ENCODE measurements at regions not wholly inside any gene's neighbourhood (a gene's known extent, or its start where the extent isn't known, plus 50 kb on each side); places are given as distances from the start of the nearest gene placed in this dataset.

DNA sequence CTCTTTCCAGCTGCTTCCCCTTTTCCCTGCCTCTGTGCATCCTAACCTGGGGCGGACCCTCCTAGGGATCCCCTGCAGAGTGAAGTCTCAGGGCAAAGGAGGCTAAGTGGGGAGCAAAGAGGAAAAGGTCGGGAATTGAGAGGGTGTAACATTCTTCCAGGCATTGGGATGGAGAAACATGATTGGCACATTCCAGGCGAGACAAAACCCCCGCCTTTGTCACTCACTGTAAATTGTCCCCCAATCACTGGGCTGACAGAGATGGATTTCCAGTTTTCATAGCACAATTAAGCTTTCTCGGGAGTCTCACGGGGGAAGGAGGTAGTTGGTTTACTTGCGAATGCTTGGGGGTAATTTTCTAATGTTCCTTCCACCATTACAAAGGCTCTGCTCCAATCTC is 74.9 kb downstream of the MIAT start:
- no peak for DNase-seq (ENCODE audit: low read depth, low spot score)

GRCh38 chr22:26734339-26735018 is 77.1 kb downstream of the MIAT start:
- no peak for DNase-seq (ENCODE audit: low read depth, low spot score)

- no peak for DNase-seq (ENCODE audit: low read depth, low spot score)
Measured at GRCh38 chr22:26735019-26735409, 77.6 kb downstream of the MIAT start.

- DNase-seq (ENCODE audit: low read depth, low spot score), result no peak
Measured at GRCh38 chr22:26737262-26737661, 79.9 kb downstream of the MIAT start.

GRCh38 chr22:26740253-26740652 is 82.9 kb downstream of the MIAT start:
- no peak for DNase-seq (ENCODE audit: low read depth, low spot score)

DNA sequence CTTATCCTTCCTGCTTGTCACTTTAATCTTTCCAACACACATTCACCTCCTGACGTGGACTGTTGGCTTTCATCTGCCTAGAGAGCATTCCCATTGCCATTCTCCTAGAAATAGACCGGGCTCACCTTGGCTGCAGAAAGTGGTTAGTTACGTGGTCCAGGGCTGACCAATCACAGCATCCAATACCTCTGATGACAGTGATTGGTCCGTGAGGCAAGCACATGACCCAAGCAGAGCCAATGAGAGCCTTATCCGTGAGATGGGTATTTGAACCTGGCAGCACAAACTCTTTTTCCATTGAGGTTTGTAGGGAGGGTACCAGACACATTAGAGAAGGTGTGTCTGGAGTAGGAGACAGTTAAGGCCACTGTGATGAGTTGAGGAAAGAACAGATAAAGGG is 85.8 kb downstream of the MIAT start:
- DNase-seq (ENCODE audit: low read depth, low spot score), result no peak

DNA sequence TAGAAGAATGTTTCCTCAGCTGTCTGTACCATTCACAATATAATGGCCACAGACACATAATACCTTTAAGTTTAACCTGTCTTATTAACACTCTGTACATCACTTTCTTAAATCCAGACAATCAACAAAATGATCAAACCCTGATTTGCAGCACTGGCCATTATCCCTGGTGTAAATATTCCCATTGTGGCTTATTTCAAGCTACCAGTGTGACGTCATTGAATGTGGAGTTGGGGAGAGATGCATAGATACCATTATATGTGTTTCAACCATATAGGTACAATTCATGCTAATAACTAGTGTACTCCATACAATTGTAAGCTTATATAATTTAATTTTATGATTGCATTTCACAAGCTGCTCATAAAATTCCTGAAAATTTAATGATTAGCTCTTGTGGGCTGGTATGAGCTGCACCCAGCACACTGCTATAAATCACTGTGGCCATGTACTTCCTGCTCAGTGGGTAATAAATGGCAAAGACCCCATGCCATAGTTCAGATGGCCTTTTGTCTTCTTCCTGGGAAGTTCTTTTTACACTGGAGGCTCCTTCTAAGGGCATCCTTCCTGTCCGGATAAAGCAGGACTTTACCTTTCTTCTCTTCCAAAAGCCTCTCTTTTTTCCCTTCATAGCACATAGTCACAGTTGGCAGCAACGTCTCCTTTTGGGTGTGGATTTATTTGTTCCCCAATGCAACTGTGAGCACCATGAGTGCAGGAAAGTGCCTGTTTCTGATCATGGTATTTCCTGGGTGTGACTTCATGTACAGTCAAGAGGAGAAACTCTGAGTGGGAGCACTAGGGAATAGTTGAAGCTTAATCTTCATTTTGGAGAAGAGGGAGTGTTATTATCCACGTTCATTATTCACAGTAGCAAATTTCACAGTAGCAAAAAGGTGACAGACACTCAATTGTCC is 87.8 kb downstream of the MIAT start:
- no peak for DNase-seq (ENCODE audit: low read depth, low spot score)

- no peak for DNase-seq (ENCODE audit: low read depth, low spot score)
Measured at GRCh38 chr22:26746311-26746710, 88.9 kb downstream of the MIAT start.

DNA sequence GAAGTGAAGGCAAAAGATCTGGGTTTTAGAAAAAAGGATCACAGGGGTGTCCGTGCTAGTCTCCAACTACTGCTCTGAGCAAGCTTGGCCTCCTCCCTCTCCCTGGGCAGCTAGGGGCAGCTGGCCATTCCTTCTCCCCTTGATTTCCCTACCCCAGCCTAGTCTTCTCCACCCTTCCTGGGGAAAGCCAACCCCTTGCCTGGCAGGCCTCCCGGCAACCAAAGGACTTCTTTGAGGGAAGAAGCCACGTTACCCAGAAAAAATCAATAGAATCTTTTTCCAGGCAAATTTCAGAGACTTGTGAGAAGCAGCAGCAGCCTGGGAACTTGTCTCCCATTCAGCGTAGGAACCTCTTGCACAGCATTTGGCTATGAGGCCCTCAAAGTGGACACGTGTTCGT is 91.5 kb downstream of the MIAT start:
- DNase-seq (ENCODE audit: low read depth, low spot score), result no peak

DNA sequence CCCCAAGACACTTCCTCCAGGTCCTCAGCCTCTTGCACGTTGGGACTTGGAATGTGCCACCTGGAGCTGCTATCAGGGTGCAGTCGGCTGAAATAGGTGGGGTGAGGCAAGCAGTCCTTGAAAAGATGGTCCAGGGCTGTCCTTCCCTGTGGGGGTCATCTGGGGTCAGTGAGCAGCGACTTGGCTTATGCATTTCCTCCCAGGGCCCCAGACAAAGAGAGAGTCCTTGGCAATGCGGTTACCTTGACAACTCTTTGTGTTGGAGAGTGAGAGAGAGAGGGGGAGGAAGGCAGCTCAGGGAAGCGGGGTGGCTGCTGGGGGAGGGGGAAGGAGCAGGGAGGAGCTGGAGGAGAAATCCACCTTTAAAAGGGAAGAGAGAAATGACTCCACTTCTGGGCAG is 93.8 kb downstream of the MIAT start:
- peak; percentile 99 for DNase-seq (ENCODE audit: low read depth, low spot score)

- no peak for DNase-seq (ENCODE audit: low read depth, low spot score)
Measured at GRCh38 chr22:26753125-26753862, 95.9 kb downstream of the MIAT start.

DNA sequence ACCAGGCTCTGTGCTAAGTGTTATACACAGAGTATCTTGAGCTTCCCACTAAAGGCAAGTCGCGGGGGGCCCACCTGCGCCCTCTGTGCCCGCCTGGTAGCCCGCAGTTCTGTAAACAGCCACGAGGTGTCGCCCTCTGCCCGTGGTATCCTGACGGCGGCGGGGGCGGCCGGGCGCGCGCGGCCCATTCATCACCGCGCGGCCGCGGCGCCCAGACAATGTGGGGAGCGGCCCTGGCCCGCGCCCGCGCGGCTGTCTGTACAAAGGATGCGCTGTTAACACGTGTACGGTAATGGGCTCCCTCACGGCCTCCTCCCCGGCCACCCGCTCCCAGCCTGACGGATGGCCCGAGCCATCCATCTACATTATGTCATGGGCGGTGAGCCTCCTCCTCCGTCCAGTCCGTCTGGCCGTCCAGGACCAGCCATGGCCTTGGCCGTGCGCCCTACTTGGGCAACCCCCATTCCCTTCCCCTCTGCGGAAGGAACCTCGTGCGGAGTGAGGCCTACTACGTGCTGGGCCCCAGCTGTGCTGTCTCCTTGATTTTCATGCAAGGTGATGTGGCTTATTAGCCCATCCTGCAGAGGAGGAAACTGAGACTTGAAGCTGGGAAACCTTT is 99.4 kb downstream of the MIAT start:
- no peak for DNase-seq (ENCODE audit: low read depth, low spot score)

- DNase-seq (ENCODE audit: low read depth, low spot score), result no peak
Measured at GRCh38 chr22:26757496-26757895, 100.1 kb downstream of the MIAT start.

- DNase-seq (ENCODE audit: low read depth, low spot score), result no peak
Measured at GRCh38 chr22:26762503-26763472, 105.4 kb downstream of the MIAT start.

DNA sequence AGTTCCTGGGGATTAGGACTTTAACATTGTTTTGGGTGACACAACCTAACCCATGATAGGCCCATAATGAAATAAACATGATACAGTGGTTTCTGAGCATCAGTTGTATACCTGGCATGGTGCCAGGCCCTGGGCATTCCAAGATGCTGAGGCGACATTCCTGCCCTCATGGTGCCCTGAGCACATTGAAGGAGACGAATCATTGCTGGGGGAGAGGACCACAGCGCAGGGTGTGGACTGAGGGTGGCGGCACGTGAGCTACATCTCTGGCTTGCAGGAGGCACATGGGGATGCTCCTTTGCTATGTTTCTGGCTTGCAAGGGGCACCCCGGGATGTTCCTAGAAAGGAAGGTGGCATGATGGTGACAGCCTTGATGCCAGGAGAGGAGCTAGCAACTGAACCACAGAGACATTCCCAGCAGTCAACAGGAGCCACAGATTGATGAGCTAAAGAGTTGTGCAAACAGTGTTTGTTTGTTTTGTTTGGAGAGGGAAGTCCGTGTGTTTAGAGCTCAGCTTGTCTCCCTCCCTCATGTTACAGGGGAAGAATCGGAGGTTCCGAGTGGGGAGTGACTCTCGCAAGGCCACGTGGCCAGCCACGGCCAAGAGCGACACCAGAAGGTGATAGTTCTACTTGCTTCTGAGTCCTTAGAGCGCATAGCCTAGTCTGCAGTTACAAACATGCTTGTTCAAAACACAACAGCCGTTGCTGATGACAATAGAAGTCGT is 106.4 kb downstream of the MIAT start:
- DNase-seq (ENCODE audit: low read depth, low spot score), result no peak

- DNase-seq (ENCODE audit: low read depth, low spot score), result no peak
Measured at GRCh38 chr22:26766510-26767350, 109.3 kb downstream of the MIAT start.

GRCh38 chr22:26767351-26768155 is 110.2 kb downstream of the MIAT start:
- DNase-seq (ENCODE audit: low read depth, low spot score), result no peak

DNA sequence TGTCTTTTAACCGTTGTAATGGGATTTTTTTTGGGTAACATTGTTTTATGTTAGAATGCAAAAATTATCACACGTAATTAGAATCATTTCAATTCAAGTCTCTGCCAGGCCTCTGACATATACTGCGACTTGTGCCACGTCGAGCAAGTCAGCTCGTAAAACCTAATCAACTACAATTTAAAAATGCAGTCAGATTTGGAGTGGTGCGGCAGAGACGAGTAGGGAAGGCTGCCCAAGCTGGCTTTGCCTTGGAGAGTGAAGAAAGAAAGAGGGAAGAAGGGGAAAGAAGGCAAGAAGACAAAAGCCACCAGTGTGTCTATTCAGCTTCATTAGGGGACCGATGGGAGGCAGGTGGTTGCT is 110.7 kb downstream of the MIAT start:
- no peak for DNase-seq (ENCODE audit: low read depth, low spot score)

Measured in iPS DF 19.7 (cell line).